DND-41 (cell line): ENCODE measurements at regions not wholly inside any gene's neighbourhood (a gene's known extent, or its start where the extent isn't known, plus 50 kb on each side); places are given as distances from the start of the nearest gene placed in this dataset.

ENCODE experiments used
- EZH2 ChIP-seq: IDR thresholded peaks from 3 replicates; pipeline ENCODE4 v1.6.1; 2012; ENCODE audit warnings: borderline replicate concordance, low read depth, mild to moderate bottlenecking, moderate library complexity, low read length, inconsistent platforms; ENCODE audit not compliant: severe bottlenecking
- TF ChIP-seq, protein P1 (sequence below): IDR thresholded peaks from 2 replicates; pipeline ENCODE4 v1.5.1; 2012; ENCODE audit warnings: borderline replicate concordance, low read length, moderate library complexity, mild to moderate bottlenecking; ENCODE audit not compliant: poor library complexity, severe bottlenecking; ENCODE audit errors: extremely low read depth

DNA sequence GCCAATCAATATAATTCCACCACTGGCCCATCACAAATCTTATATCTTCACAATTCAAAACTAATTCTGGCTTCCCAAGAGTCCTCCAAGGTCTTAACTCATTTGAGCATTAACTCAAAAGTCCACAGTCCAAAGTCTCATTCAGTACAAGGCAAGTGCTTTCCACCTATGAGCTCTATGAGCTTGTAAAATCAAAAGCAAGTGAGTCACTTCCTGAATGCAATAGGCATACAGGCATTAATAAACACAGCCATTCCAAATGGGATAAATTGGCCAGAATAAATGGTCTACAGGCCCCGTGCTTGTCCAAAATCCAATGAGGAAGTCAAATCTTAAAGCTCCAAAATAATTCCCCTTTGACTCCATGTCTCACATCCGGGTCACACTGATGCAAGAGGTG lies 479.1 kb downstream of the KDM5D start:
- TF ChIP-seq, protein P1, sequence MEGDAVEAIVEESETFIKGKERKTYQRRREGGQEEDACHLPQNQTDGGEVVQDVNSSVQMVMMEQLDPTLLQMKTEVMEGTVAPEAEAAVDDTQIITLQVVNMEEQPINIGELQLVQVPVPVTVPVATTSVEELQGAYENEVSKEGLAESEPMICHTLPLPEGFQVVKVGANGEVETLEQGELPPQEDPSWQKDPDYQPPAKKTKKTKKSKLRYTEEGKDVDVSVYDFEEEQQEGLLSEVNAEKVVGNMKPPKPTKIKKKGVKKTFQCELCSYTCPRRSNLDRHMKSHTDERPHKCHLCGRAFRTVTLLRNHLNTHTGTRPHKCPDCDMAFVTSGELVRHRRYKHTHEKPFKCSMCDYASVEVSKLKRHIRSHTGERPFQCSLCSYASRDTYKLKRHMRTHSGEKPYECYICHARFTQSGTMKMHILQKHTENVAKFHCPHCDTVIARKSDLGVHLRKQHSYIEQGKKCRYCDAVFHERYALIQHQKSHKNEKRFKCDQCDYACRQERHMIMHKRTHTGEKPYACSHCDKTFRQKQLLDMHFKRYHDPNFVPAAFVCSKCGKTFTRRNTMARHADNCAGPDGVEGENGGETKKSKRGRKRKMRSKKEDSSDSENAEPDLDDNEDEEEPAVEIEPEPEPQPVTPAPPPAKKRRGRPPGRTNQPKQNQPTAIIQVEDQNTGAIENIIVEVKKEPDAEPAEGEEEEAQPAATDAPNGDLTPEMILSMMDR: no peak
- TF ChIP-seq EZH2: no peak
